HEK293 (cell line): ENCODE measurements at regions not wholly inside any gene's neighbourhood (a gene's known extent, or its start where the extent isn't known, plus 50 kb on each side); places are given as distances from the start of the nearest gene placed in this dataset.

Experiments
- CTCF ChIA-PET: fragments of 350-600 bp; formaldehyde crosslinking; extraction: SDS; loops from one replicate; lab custom pipeline; 2021; ENCODE audit warnings: antibody characterized with exemption; lab: Yijun Ruan, JAX
- POLR2A ChIA-PET: fragments of 300-600 bp; formaldehyde crosslinking; extraction: SDS; loops from one replicate; lab custom pipeline; 2020; ENCODE audit warnings: antibody characterized with exemption, inconsistent platforms; lab: Yijun Ruan, JAX
- H3K27ac ChIP-seq: fragments of 200-500 bp; sonication (Bioruptor generic); 2 replicates; pipeline ENCODE4 v1.5.1; 2014; ENCODE audit warnings: low read depth, low read length, control low read depth, inconsistent platforms; ENCODE audit errors: extremely low read depth
- H3K36me3 ChIP-seq, 2 experiments: fragments of 200-500 bp in 1 of 2; sonication (Bioruptor generic) in 1 of 2; 1 replicate in 1 of 2; 2 replicates in 1 of 2; pipeline ENCODE4 v1.5.1; 2014 to 2017; ENCODE audit warnings: inconsistent platforms in 2 of 2, low read length in 2 of 2; ENCODE audit not compliant: control insufficient read depth in 2 of 2, insufficient read depth in 1 of 2
- H3K4me1 ChIP-seq: fragments of 200-500 bp; sonication (Bioruptor generic); 2 replicates; pipeline ENCODE4 v1.5.1; 2014; ENCODE audit warnings: mild to moderate bottlenecking, low read length, inconsistent platforms; ENCODE audit not compliant: control insufficient read depth, insufficient read depth
- H3K4me3 ChIP-seq: 2 replicates; pipeline ENCODE4 v1.5.1; 2011; ENCODE audit warnings: low read depth, mild to moderate bottlenecking, control low read depth, low read length, moderate library complexity
- H3K9me3 ChIP-seq: fragments of 200-500 bp; sonication (Bioruptor generic); 2 replicates; pipeline ENCODE4 v1.5.1; 2014; ENCODE audit warnings: low read depth, low read length, inconsistent platforms; ENCODE audit not compliant: control insufficient read depth, insufficient read depth
- FEZF1 ChIP-seq: fragments of 450-650 bp; formaldehyde crosslinking; IDR thresholded peaks from 2 replicates; pipeline ENCODE4 v1.5.1; 2016; ENCODE audit warnings: missing biosample characterization, missing genetic modification characterization
- KLF10 ChIP-seq: fragments of 450-650 bp; IDR thresholded peaks from 2 replicates; pipeline ENCODE4 v1.5.1; 2018; ENCODE audit warnings: missing biosample characterization, mild to moderate bottlenecking, missing genetic modification characterization
- MEIS1 ChIP-seq: sonication (generic); formaldehyde crosslinking; IDR thresholded peaks from 2 replicates; pipeline ENCODE4 v1.8.1; 2022; ENCODE audit warnings: missing genetic modification reagents, mild to moderate bottlenecking, borderline replicate concordance
- OSR2 ChIP-seq: fragments of 450-650 bp; formaldehyde crosslinking; IDR thresholded peaks from 2 replicates; pipeline ENCODE4 v1.5.1; 2016; ENCODE audit warnings: missing biosample characterization, missing genetic modification characterization
- PRDM6 ChIP-seq: fragments of 450-650 bp; formaldehyde crosslinking; IDR thresholded peaks from 2 replicates; pipeline ENCODE4 v1.5.1; 2017; ENCODE audit warnings: missing biosample characterization, missing genetic modification characterization
- SP7 ChIP-seq: fragments of 450-650 bp; formaldehyde crosslinking; IDR thresholded peaks from 2 replicates; pipeline ENCODE4 v1.5.1; 2016; ENCODE audit warnings: missing biosample characterization, missing genetic modification characterization
- ZBTB1 ChIP-seq: fragments of 450-650 bp; formaldehyde crosslinking; IDR thresholded peaks from 2 replicates; pipeline ENCODE4 v1.5.1; 2016; ENCODE audit warnings: missing biosample characterization, missing genetic modification characterization
- ZBTB11 ChIP-seq: fragments of 450-650 bp; formaldehyde crosslinking; conservative IDR thresholded peaks from 2 replicates; pipeline ENCODE4 v1.5.1; 2016; ENCODE audit warnings: low read depth, missing biosample characterization, missing genetic modification characterization
- ZBTB48 ChIP-seq: fragments of 450-650 bp; formaldehyde crosslinking; IDR thresholded peaks from 2 replicates; pipeline ENCODE4 v1.5.1; 2016; ENCODE audit warnings: missing biosample characterization, missing genetic modification characterization
- ZNF211 ChIP-seq: fragments of 450-650 bp; formaldehyde crosslinking; IDR thresholded peaks from 2 replicates; pipeline ENCODE4 v1.5.1; 2016; ENCODE audit warnings: low read depth, missing biosample characterization, missing genetic modification characterization
- ZNF302 ChIP-seq: fragments of 450-650 bp; formaldehyde crosslinking; IDR thresholded peaks from 2 replicates; pipeline ENCODE4 v1.5.1; 2016; ENCODE audit warnings: missing biosample characterization, missing genetic modification characterization, low read depth
- ZNF366 ChIP-seq: fragments of 450-650 bp; formaldehyde crosslinking; conservative IDR thresholded peaks from 2 replicates; pipeline ENCODE4 v1.5.1; 2016; ENCODE audit warnings: missing biosample characterization, missing genetic modification characterization
- ZNF518A ChIP-seq: fragments of 450-650 bp; formaldehyde crosslinking; conservative IDR thresholded peaks from 2 replicates; pipeline ENCODE4 v1.5.1; 2016; ENCODE audit warnings: low read depth, missing biosample characterization, missing genetic modification characterization
- ZNF555 ChIP-seq: fragments of 450-650 bp; formaldehyde crosslinking; conservative IDR thresholded peaks from 2 replicates; pipeline ENCODE4 v1.5.1; 2017; ENCODE audit warnings: missing biosample characterization, mild to moderate bottlenecking, missing genetic modification characterization, inconsistent platforms
- ZNF585B ChIP-seq: fragments of 450-650 bp; formaldehyde crosslinking; IDR thresholded peaks from 2 replicates; pipeline ENCODE4 v1.5.1; 2016; ENCODE audit warnings: missing biosample characterization, missing genetic modification characterization
- ZNF623 ChIP-seq: fragments of 450-650 bp; formaldehyde crosslinking; IDR thresholded peaks from 2 replicates; pipeline ENCODE4 v1.5.1; 2016; ENCODE audit warnings: missing biosample characterization, missing genetic modification characterization
- ZNF658 ChIP-seq: fragments of 450-650 bp; formaldehyde crosslinking; IDR thresholded peaks from 2 replicates; pipeline ENCODE4; 2016; ENCODE audit warnings: missing biosample characterization, missing genetic modification characterization
- ZNF692 ChIP-seq: fragments of 450-650 bp; formaldehyde crosslinking; IDR thresholded peaks from 2 replicates; pipeline ENCODE4 v1.5.1; 2016; ENCODE audit warnings: missing biosample characterization, missing genetic modification characterization
- ZNF837 ChIP-seq: fragments of 450-650 bp; formaldehyde crosslinking; IDR thresholded peaks from 2 replicates; pipeline ENCODE4 v1.5.1; 2016; ENCODE audit warnings: missing biosample characterization, missing genetic modification characterization
- ZSCAN18 ChIP-seq: fragments of 450-650 bp; formaldehyde crosslinking; IDR thresholded peaks from 2 replicates; pipeline ENCODE4 v1.5.1; 2016; ENCODE audit warnings: missing biosample characterization, missing genetic modification characterization
- ZSCAN4 ChIP-seq: fragments of 450-650 bp; formaldehyde crosslinking; IDR thresholded peaks from 2 replicates; pipeline ENCODE4 v1.5.1; 2017; ENCODE audit warnings: missing biosample characterization, missing genetic modification characterization
- ZXDB ChIP-seq: fragments of 450-650 bp; formaldehyde crosslinking; IDR thresholded peaks from 2 replicates; pipeline ENCODE4 v1.5.1; 2016; ENCODE audit warnings: missing biosample characterization, missing genetic modification characterization

GRCh38 chr3:26011276-26011675, 221.4 kb downstream of the OXSM start (continued):
- TF ChIP-seq ZNF837 (tag by site-specific recombination), result no peak
- TF ChIP-seq ZNF366 (tag by site-specific recombination), result no peak
- no peak for TF ChIP-seq OSR2 (tag by site-specific recombination)
- TF ChIP-seq ZXDB (tag by site-specific recombination), result no peak
- no peak for TF ChIP-seq ZSCAN4 (tag by site-specific recombination)

GRCh38 chr3:26012241-26012745, 222.4 kb downstream of the OXSM start:
- Histone ChIP-seq H3K36me3 (no peaks in the 10 kb centered on the region), H3K4me1 (no peaks in the 10 kb centered on the region), H3K9me3 (no peaks in the 10 kb centered on the region), H3K27ac (no peak overlapping the region), H3K4me3 (no peak overlapping the region)
- ChIA-PET CTCF (no interaction called here), POLR2A (no interaction called here)
- TF ChIP-seq KLF10 (tag by site-specific recombination) (no peak), FEZF1 (no peak), ZBTB11 (tag by site-specific recombination) (no peak), ZSCAN18 (tag by site-specific recombination) (no peak), ZNF555 (no peak), SP7 (no peak), ZNF211 (tag by site-specific recombination) (no peak), ZNF585B (tag by site-specific recombination) (no peak), ZNF623 (tag by site-specific recombination) (no peak), ZBTB1 (tag by site-specific recombination) (no peak), PRDM6 (tag by site-specific recombination) (no peak), MEIS1 (CRISPR knock-in tag) (no peak), ZNF302 (tag by site-specific recombination) (no peak), ZNF692 (tag by site-specific recombination) (no peak), ZBTB48 (tag by site-specific recombination) (no peak), ZNF658 (no peak), ZNF518A (tag by site-specific recombination) (no peak)
